ACC112 (cell line): ENCODE measurements at regions not wholly inside any gene's neighbourhood (a gene's known extent, or its start where the extent isn't known, plus 50 kb on each side); places are given as distances from the start of the nearest gene placed in this dataset.
"Not testable (repeated sequence)": the region's sequence is repeated elsewhere in the genome, so short reads cannot be mapped to it uniquely, and the experiment has no call there.

Source experiments
- H2AFZ ChIP-seq: fragments of 200-600 bp; sonication (generic); one replicate; pipeline ENCODE4 v1.6.0; 2017; ENCODE audit warnings: antibody characterized with exemption, low read length; ENCODE audit not compliant: unreplicated experiment
- H3K27ac ChIP-seq: fragments of 200-600 bp; sonication (generic); 2 replicates; pipeline ENCODE4 v1.5.1; 2014; ENCODE audit warnings: low read depth, mild to moderate bottlenecking, antibody characterized with exemption, low read length, moderate library complexity
- H3K27me3 ChIP-seq: fragments of 200-600 bp; sonication (generic); 2 replicates; pipeline ENCODE4 v1.6.1; 2014; ENCODE audit warnings: mild to moderate bottlenecking, antibody characterized with exemption, low read length, moderate library complexity, mixed read lengths; ENCODE audit not compliant: insufficient read depth
- H3K36me3 ChIP-seq: fragments of 200-600 bp; sonication (generic); 2 replicates; pipeline ENCODE4 v1.6.1; 2016; ENCODE audit warnings: mild to moderate bottlenecking, antibody characterized with exemption, low read length, moderate library complexity, mixed read lengths; ENCODE audit not compliant: insufficient read depth
- H3K4me1 ChIP-seq: fragments of 200-600 bp; sonication (generic); one replicate; pipeline ENCODE4 v1.6.1; 2016; ENCODE audit warnings: low read length, mixed read lengths; ENCODE audit not compliant: insufficient read depth, unreplicated experiment, control insufficient read depth
- H3K4me3 ChIP-seq: fragments of 200-600 bp; sonication (generic); 2 replicates; pipeline ENCODE4 v1.5.1; 2014; ENCODE audit warnings: mild to moderate bottlenecking, low read depth, low read length
- H3K79me2 ChIP-seq: fragments of 200-600 bp; sonication (generic); one replicate; pipeline ENCODE4 v1.6.0; 2016; ENCODE audit warnings: low read length; ENCODE audit not compliant: control insufficient read depth, unreplicated experiment, insufficient read depth

DNA sequence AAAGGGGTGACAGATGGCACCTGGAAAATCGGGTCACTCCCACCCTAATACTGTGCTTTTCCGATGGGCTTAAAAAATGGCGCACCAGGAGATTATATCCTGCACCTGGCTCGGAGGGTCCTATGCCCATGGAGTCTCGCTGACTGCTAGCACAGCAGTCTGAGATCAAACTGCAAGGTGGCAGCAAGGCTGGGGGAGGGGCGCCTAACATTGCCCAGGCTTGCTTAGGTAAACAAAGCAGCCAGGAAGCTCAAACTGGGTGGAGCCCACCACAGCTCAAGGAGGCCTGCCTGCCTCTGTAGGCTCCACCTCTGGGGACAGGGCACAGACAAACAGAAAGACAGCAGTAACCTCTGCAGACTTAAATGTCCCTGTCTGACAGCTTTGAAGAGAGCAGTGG, 447.1 kb downstream of the ETS1 start:
- H3K4me3 ChIP-seq, H3K27me3 ChIP-seq, H3K36me3 ChIP-seq, H3K27ac ChIP-seq, H2AFZ ChIP-seq, H3K79me2 ChIP-seq, H3K4me1 ChIP-seq: not testable (repeated sequence)

DNA sequence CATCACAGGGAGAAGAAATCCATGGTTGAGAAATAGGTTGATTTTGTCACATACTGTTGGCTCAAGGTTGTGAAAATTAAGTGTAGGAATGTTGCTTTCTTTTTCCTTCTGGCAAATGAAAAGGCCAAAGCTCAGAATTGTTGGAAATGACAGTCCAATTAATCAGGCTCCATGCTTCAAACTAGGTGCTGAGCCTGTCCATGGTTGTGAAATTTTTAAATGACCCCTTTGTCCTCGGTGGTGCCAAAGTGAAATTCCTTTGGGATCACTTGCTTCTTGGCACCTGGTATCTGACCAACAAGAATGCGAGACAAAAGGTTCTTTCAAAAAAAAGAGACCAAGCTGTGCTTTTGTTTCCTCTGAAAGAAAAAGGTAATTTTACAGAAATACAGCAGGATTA, 451.9 kb downstream of the ETS1 start:
- no peak overlapping the region for H3K27ac ChIP-seq
- H3K27me3 ChIP-seq = no peaks in the 10 kb centered on the region
- H2AFZ ChIP-seq = no peak overlapping the region
- H3K36me3 ChIP-seq = no peaks in the 10 kb centered on the region
- H3K79me2 ChIP-seq = no peaks in the 10 kb centered on the region
- H3K4me1 ChIP-seq = no peaks in the 10 kb centered on the region
- H3K4me3 ChIP-seq = no peak overlapping the region

DNA sequence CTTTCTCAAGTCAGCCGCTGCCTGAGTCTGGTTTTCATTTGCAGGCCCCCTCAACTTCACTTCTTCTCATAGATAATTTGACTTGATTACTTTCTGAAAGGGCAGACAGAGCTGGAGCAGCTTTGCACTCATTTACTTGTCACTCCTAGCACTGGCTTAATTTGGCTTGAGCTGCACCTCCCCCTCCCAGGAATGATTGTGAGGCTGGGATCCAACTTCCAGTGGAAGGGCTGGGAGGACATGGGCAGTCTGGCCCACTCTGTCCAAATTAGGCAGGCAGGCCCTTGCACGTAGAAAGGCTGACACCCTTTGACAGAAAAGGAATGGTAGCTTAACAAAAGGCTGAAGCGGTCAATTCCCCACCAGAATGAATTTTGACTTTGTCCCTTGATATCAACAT, 453.9 kb downstream of the ETS1 start:
- Histone ChIP-seq H3K27ac (no peak overlapping the region), H2AFZ (no peak overlapping the region), H3K4me1 (no peaks in the 10 kb centered on the region), H3K27me3 (no peaks in the 10 kb centered on the region), H3K36me3 (no peaks in the 10 kb centered on the region), H3K79me2 (no peaks in the 10 kb centered on the region), H3K4me3 (no peak overlapping the region)

- Histone ChIP-seq H3K4me1 (no peaks in the 10 kb centered on the region), H3K4me3 (no peak overlapping the region), H3K79me2 (no peaks in the 10 kb centered on the region), H2AFZ (no peak overlapping the region), H3K27ac (no peak overlapping the region), H3K27me3 (no peaks in the 10 kb centered on the region), H3K36me3 (no peaks in the 10 kb centered on the region)
These were observed 457.3 kb downstream of the ETS1 start for GRCh38 chr11:128130052-128130451.

DNA sequence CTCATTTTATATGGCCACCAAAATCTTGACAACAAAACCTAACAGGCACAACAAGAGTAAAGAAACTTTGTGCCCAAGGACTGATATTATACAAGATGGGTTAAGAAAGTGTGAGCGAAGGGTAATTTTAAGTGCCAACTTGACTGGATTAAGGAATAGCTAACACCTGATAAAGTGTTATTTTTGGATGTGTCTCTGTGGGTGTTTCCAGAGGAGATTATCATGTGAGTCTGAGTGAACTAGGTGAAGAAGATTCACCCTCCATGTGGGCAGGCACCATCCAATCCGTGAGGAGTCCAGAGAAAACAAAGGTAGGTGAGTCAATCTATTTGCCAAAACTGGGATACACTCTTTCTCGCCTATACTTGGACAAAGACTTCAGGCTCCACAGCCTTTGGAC, 461.6 kb downstream of the ETS1 start:
- Histone ChIP-seq H2AFZ (no peak overlapping the region), H3K4me3 (no peak overlapping the region)

GRCh38 chr11:128116885-128117284, 470.5 kb downstream of the ETS1 start:
- peak overlapping the region; percentile 12 for H2AFZ ChIP-seq
- H3K36me3 ChIP-seq = no peaks in the 10 kb centered on the region
- H3K4me3 ChIP-seq = no peak overlapping the region
- H3K27ac ChIP-seq = no peak overlapping the region
- no peaks in the 10 kb centered on the region for H3K27me3 ChIP-seq
- H3K79me2 ChIP-seq = no peaks in the 10 kb centered on the region
- H3K4me1 ChIP-seq = no peaks in the 10 kb centered on the region

More for the DNA sequence above, 461.6 kb downstream of the ETS1 start:
- Histone ChIP-seq H3K4me1 (no peaks in the 10 kb centered on the region), H3K27me3 (no peaks in the 10 kb centered on the region), H3K27ac (no peak overlapping the region), H3K79me2 (no peaks in the 10 kb centered on the region), H3K36me3 (no peaks in the 10 kb centered on the region)

GRCh38 chr11:128116447-128116846, 470.9 kb downstream of the ETS1 start:
- Histone ChIP-seq H3K79me2 (no peaks in the 10 kb centered on the region), H3K27ac (no peak overlapping the region), H2AFZ (no peak overlapping the region), H3K36me3 (no peaks in the 10 kb centered on the region), H3K27me3 (no peaks in the 10 kb centered on the region), H3K4me1 (no peaks in the 10 kb centered on the region), H3K4me3 (no peak overlapping the region)

- Histone ChIP-seq H3K36me3 (no peaks in the 10 kb centered on the region), H3K27ac (no peak overlapping the region), H3K27me3 (no peaks in the 10 kb centered on the region), H2AFZ (no peak overlapping the region), H3K4me3 (no peak overlapping the region), H3K4me1 (no peaks in the 10 kb centered on the region), H3K79me2 (no peaks in the 10 kb centered on the region)
These were observed 481.4 kb downstream of the ETS1 start for GRCh38 chr11:128105950-128106349.

DNA sequence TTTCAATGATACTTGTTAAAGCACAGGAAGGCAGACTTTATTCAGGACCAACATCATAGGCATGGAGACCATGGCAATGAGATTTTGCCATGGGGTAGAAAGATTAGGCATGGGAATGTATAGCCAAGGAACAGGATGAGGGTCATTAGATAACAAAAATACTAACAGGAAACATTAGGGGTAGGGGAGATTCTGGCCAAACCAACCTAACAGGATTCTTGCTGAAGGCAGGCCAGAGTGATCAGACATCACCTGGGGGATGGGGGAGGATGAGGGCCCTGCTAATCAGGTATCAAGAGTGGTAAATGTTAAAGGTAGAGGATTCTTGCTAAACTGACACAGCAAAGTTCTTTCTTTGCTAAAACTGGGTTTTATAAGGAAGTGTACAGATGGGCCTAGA, 481.8 kb downstream of the ETS1 start:
- H3K27ac ChIP-seq = no peak overlapping the region
- no peak overlapping the region for H3K4me3 ChIP-seq

DNA sequence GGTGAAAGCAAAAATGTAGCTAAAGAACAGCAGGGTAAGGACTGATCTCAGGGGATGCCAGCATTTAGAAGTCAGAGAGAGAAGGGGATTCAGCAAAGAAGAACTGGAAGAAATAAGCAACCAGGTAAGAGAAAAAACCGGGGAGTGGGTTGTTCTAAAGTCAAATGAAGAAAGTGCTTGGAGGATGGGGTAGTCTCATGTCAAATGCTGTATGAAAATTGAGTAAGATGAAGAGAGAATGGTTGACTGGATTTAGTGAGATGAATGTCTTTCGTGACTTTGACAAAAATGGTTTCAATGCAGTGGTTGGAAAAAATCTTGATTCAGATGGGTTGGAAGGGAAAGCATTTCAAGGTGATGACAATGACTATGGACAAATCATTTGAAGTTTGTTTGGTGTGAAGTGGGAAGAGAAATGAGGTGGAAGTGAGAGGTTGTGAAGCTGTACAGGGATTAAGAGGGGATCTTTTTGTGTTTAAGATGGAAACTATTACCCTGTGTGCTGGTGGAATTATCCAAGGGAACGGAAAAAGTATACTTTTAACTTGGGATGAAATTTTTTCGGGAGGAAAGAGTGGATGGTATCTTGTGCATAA, 484.0 kb downstream of the ETS1 start:
- H3K27ac ChIP-seq = no peak overlapping the region
- no peak overlapping the region for H2AFZ ChIP-seq
- H3K27me3 ChIP-seq = no peaks in the 10 kb centered on the region
- no peak overlapping the region for H3K4me3 ChIP-seq
- no peaks in the 10 kb centered on the region for H3K4me1 ChIP-seq
- no peaks in the 10 kb centered on the region for H3K36me3 ChIP-seq
- no peaks in the 10 kb centered on the region for H3K79me2 ChIP-seq

More for the DNA sequence above, 481.8 kb downstream of the ETS1 start:
- Histone ChIP-seq H3K79me2 (no peaks in the 10 kb centered on the region), H3K36me3 (no peaks in the 10 kb centered on the region), H2AFZ (no peak overlapping the region), H3K4me1 (no peaks in the 10 kb centered on the region), H3K27me3 (no peaks in the 10 kb centered on the region)

GRCh38 chr11:128098781-128099180, 488.6 kb downstream of the ETS1 start:
- Histone ChIP-seq H3K36me3 (no peaks in the 10 kb centered on the region), H2AFZ (no peak overlapping the region), H3K27ac (no peak overlapping the region), H3K27me3 (no peaks in the 10 kb centered on the region), H3K4me1 (peaks cover 10% of the 10 kb centered on the region), H3K4me3 (no peak overlapping the region), H3K79me2 (no peaks in the 10 kb centered on the region)
